HL-60 (cell line): ENCODE measurements at regions not wholly inside any gene's neighbourhood (a gene's known extent, or its start where the extent isn't known, plus 50 kb on each side); places are given as distances from the start of the nearest gene placed in this dataset.
A peak's percentile ranks its signal among the peaks of the same experiment; 100 is the strongest.

ENCODE experiments used
- DNase-seq, 2 experiments: peaks; one replicate each; pipeline ENCODE4 v3.0.0-alpha.2; 2010 to 2020; ENCODE audit warnings: low read depth in 1 of 2, low spot score in 1 of 2
- H3K27ac ChIP-seq: fragments of 250-450 bp; sonication (Bioruptor Pico); replicated peaks from 2 replicates; pipeline ENCODE4 v1.5.1; 2020; ENCODE audit warnings: mild to moderate bottlenecking, moderate library complexity
- H3K27me3 ChIP-seq: fragments of 250-450 bp; sonication (Bioruptor Pico); 2 replicates; pipeline ENCODE4 v1.5.1; 2021; ENCODE audit warnings: mild to moderate bottlenecking, moderate library complexity; ENCODE audit not compliant: insufficient read depth, poor library complexity, severe bottlenecking
- H3K4me3 ChIP-seq: replicated peaks from 2 replicates; pipeline ENCODE4 v1.5.1; 2011; ENCODE audit warnings: mild to moderate bottlenecking, control low read depth, low read length; ENCODE audit not compliant: insufficient read depth
- GABPA ChIP-seq: IDR thresholded peaks from 2 replicates; pipeline ENCODE4 v1.6.1; 2012; ENCODE audit warnings: low read depth
- POLR2AphosphoS5 ChIP-seq: IDR thresholded peaks from 2 replicates; pipeline ENCODE4 v1.6.1; 2012; ENCODE audit warnings: low read depth
- SPI1 ChIP-seq: IDR thresholded peaks from 2 replicates; pipeline ENCODE4 v1.6.1; 2012; ENCODE audit warnings: low read depth, mild to moderate bottlenecking, borderline replicate concordance
- TF ChIP-seq, protein P1 (sequence below): IDR thresholded peaks from 2 replicates; pipeline ENCODE4 v1.6.1; 2012; ENCODE audit warnings: low read depth; ENCODE audit not compliant: insufficient replicate concordance
- TF ChIP-seq, protein P2 (sequence below): IDR thresholded peaks from one replicate; pipeline ENCODE4 v1.5.1; 2011; ENCODE audit warnings: low read length, control low read depth, inconsistent platforms; ENCODE audit not compliant: insufficient read depth

DNA sequence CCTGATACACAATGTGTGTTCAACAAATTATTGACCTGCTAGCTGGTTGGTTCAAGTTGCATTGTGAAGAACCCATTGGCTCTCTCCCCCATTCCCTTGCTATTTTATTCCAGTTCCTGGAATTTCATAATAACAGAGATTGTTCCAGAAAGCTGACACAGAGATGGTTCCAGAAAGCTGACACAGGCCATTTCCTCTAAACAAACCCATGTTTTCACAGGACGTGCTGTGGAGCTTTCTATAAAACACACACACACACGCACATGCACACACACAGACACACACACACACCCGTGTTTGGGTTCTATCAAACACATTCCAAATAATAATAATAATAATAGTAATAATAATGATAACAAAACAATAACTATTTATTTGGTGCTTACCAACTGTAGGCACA lies 259.1 kb downstream of the CLIC5 start:
- DNase-seq = no peak
- no peak overlapping the region for H3K27ac ChIP-seq
- no peaks in the 10 kb centered on the region for H3K27me3 ChIP-seq
- TF ChIP-seq SPI1 (no peak), POLR2AphosphoS5 (no peak), GABPA (no peak)
- TF ChIP-seq, protein P1, sequence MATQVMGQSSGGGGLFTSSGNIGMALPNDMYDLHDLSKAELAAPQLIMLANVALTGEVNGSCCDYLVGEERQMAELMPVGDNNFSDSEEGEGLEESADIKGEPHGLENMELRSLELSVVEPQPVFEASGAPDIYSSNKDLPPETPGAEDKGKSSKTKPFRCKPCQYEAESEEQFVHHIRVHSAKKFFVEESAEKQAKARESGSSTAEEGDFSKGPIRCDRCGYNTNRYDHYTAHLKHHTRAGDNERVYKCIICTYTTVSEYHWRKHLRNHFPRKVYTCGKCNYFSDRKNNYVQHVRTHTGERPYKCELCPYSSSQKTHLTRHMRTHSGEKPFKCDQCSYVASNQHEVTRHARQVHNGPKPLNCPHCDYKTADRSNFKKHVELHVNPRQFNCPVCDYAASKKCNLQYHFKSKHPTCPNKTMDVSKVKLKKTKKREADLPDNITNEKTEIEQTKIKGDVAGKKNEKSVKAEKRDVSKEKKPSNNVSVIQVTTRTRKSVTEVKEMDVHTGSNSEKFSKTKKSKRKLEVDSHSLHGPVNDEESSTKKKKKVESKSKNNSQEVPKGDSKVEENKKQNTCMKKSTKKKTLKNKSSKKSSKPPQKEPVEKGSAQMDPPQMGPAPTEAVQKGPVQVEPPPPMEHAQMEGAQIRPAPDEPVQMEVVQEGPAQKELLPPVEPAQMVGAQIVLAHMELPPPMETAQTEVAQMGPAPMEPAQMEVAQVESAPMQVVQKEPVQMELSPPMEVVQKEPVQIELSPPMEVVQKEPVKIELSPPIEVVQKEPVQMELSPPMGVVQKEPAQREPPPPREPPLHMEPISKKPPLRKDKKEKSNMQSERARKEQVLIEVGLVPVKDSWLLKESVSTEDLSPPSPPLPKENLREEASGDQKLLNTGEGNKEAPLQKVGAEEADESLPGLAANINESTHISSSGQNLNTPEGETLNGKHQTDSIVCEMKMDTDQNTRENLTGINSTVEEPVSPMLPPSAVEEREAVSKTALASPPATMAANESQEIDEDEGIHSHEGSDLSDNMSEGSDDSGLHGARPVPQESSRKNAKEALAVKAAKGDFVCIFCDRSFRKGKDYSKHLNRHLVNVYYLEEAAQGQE = no peak
- TF ChIP-seq, protein P2, sequence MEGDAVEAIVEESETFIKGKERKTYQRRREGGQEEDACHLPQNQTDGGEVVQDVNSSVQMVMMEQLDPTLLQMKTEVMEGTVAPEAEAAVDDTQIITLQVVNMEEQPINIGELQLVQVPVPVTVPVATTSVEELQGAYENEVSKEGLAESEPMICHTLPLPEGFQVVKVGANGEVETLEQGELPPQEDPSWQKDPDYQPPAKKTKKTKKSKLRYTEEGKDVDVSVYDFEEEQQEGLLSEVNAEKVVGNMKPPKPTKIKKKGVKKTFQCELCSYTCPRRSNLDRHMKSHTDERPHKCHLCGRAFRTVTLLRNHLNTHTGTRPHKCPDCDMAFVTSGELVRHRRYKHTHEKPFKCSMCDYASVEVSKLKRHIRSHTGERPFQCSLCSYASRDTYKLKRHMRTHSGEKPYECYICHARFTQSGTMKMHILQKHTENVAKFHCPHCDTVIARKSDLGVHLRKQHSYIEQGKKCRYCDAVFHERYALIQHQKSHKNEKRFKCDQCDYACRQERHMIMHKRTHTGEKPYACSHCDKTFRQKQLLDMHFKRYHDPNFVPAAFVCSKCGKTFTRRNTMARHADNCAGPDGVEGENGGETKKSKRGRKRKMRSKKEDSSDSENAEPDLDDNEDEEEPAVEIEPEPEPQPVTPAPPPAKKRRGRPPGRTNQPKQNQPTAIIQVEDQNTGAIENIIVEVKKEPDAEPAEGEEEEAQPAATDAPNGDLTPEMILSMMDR = no peak
- H3K4me3 ChIP-seq = no peak overlapping the region

DNA sequence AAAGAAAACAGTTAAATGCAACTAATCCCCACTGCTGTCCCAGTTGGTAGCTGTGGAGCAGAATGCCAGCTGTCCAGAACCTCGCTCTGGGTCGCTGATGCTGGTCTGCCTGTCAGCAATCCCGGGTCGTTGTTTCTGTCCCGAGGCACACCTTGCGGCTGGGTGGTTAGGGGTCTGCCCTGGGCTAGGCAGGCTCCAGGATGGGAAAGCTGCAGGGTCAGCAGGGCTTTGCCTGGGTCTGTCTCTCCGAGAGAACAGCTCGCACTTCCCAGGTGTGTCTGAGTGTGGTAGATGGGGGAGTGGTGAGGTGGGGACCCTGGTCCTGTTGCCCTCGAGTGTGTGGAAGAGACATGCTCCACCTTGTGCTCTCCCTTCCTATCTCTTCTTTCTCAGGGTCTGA lies 261.2 kb downstream of the CLIC5 start:
- Histone ChIP-seq H3K27ac (no peak overlapping the region), H3K4me3 (no peak overlapping the region), H3K27me3 (no peaks in the 10 kb centered on the region)
- no peak for DNase-seq
- TF ChIP-seq POLR2AphosphoS5 (no peak), SPI1 (no peak), GABPA (no peak)
- TF ChIP-seq, protein P2 = no peak

DNA sequence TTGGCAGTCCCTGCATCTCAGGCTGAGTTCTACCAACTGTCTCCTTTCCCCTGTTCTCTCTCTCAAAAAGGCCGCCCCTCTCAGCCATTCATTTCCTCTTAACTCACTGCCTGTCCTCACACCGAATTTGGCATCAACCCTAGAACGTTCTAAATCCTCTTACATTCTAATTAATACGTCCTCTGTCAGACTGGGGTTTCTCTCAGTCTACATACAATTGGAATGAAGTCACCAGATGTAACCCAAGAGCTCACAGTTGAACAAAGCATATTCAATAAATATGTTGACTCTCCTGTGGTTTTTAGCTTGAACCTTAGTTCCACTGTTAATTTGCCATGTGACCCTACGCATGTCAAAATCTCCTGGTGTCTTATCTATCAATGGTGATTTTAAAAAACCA lies 269.6 kb downstream of the CLIC5 start:
- H3K27me3 ChIP-seq = no peaks in the 10 kb centered on the region
- DNase-seq = no peak
- H3K4me3 ChIP-seq = no peak overlapping the region
- H3K27ac ChIP-seq = no peak overlapping the region
- TF ChIP-seq POLR2AphosphoS5 (no peak), GABPA (no peak), SPI1 (no peak)
- TF ChIP-seq, protein P2 = no peak
- TF ChIP-seq, protein P1 = no peak

DNA sequence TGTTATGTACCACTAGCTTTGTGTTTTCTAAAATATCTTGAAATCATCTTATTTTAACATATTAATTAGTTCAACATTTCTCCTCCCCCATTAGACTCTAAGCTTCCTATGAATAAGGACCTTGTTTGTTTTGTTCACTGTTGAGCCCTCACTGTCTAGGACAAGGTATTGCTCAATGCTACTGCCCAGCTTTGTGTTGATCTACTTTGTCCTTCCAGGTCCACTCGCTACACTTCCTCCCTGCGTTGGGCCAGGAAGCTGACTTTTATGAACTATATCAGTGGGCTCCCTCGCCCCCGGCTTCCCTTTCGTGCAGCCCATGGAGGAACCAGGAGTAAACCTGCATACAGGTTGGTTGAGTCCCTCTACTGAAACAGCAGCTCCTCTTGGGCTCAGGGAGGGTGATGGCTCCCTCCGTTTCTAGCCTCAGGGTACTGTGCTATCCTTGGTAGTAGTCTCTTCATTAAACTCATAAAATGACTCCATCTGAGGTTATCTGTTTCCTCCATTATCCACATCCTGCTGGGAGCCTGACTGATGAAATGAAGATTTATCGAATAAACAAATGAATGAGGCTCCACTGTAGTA lies 272.5 kb downstream of the CLIC5 start:
- Histone ChIP-seq H3K4me3 (no peak overlapping the region), H3K27me3 (no peaks in the 10 kb centered on the region), H3K27ac (no peak overlapping the region)
- peak in 1 of 2 experiments; percentile 68 for DNase-seq
- TF ChIP-seq SPI1 = peak; percentile 26; the same call in 1 of the 2 replicates
- TF ChIP-seq, protein P1 = no peak
